HG02885 (cell line): ENCODE measurements at regions not wholly inside any gene's neighbourhood (a gene's known extent, or its start where the extent isn't known, plus 50 kb on each side); places are given as distances from the start of the nearest gene placed in this dataset.

Experiments used
- ATAC-seq: cut with Tn5 transposase; IDR thresholded peaks from one replicate; pipeline ENCODE4 v1.9.1; 2021; ENCODE audit warnings: mild to moderate bottlenecking; ENCODE audit not compliant: unreplicated experiment, poor library complexity

DNA sequence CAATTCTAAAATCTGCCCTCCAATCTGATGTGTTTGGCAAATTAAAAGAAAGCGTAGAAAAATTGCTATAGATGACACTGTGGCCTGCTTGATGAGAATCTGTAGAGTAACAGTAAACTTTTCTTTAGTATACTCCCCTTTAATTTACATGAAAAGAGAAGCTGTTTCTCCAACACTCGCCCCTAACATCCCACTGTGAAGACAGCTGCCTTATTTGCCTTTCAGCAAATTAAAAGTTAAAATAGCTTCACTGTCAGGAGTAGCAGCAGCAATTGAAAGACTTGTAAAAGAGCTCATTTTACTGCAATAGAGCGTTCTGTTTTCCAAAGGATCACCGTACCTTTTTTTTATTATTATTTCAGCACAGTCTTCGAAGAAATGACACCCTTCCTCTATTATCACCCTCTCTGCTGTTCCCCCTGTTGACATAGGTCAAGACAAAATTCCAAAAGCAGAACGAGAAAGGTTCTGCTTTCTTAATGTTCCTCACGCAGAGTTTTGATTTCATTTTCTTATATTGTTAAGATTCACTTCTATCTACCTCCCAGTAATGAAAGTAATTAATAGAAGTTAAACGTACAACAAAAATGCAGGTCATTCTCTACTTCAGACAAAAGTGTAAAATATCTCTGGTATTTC is 153.5 kb upstream of the USP15 start:
- no peak for ATAC-seq

DNA sequence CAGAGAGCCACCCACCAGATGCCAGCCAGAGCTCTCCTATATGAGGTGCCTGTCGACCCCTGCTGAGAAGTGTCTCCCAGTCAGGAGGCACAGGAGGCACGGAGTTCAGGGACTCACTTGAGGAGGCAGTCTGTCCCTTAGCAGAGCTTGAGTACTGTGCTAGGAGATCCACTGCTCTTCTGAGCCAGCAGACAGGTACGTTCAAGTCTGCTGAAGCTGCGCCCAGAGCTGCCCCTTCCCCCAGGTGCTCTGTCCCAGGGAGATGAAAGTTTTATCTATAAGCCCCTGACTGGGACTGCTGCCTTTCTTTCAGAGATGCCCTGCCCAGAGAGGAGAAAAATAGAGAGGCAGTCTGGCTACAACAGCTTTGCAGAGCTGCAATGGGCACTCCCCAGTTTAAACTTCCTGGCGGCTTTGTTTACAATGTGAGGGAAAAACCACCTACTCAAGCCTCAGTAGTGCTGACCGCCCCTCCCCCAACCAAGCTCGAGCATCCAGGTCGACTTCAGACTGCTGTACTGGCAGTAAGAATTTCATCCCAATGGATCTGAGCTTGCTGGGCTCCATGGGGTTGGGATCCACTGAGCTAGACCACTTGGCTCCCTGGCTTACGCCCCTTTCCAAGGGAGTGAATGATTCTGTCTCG is 146.7 kb upstream of the USP15 start:
- no peak for ATAC-seq

DNA sequence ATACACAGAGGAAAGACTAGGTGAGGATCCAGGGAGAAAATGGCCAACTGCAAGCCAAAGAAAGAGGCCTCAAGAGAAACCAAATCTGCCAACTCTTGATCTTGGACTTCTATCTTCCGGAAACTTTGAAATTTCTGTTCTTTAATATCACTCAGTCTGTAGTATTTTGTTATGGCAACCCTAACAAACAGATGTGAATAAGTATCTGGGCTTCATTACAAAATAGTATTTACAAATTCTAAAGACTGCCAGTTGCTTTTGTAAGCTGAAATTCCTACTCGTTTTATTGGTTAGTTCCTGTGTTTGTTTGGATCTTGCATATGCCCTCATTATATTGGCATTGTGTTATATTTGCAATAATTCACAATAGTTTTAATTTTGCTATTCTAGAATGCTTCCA is 143.2 kb upstream of the USP15 start:
- no peak for ATAC-seq

DNA sequence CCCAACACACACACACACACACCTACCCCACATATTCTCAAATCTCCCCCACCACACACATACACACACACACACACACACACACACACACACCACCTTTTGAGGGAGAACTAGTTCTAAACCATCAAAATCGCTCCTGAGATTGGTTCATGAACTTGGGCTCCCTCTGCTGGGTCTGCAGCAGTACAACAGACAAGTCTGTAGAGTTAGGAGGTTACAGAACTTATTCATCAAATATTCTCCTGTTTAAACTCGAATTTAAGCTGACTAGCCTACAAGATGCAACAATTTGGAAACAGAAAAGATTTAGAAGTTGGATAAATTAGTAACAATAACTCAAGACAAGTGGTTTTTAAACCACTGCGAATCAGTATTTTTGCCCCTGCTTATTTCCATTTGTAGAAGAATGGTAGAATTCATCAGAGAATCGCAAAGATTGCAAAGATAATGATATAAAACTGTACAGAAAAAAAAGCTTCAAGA is 136.4 kb upstream of the USP15 start:
- ATAC-seq, result peak; percentile 97

DNA sequence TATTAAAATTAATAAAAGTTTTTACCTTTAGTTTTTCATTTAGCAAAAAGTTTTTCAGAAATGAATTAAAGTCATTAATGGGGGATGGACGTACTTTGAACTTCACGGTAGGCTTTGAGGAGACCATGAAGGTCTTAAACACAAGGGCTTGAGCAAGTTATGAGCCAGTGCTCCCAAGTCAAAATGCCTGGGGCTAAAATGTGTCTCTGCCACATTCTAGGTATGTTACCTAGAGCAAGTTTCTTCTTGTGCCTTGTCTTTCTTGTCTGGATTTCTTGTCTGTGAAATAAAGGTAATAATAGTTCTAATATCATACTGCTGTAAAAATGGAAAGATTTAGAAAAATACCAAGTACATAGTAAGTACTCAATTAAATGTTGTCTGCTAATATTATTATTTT is 132.7 kb upstream of the USP15 start:
- ATAC-seq, result no peak

DNA sequence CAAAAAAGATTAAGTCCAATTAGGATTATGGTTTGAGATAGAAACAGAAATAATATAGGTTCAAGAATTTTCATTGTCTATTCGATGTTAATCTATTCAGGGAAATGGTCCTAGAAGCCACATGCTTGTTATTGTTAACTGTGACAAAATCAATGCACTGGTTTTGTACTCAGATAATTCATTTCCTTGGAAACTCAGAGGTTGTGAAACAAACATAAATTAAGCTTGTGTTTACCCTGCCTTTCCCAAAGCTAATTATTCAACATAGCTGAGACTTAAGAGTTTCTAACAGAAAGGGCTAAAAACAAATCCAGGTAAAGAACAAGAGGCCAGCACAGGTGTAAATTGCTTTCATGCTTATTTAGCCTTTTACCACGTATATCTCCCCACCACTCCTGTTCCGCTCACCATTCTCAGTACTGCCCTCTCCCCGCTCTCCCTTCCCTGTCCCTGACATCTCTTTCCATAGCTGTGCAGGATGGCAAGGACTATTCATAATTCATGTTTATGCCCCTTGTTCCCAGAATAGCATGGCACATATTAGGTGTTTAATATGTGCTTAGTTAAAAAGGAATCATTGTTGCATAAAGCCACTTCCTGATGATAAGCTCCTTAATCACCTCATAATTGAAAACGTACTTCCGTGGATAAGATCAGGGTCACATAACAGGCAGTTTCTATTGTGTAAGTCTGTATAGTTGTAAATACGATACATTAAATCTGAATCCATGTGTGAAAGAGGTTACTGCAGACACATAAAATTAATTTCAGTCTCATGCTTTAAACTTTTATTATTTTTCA is 131.8 kb upstream of the USP15 start:
- ATAC-seq, result no peak

DNA sequence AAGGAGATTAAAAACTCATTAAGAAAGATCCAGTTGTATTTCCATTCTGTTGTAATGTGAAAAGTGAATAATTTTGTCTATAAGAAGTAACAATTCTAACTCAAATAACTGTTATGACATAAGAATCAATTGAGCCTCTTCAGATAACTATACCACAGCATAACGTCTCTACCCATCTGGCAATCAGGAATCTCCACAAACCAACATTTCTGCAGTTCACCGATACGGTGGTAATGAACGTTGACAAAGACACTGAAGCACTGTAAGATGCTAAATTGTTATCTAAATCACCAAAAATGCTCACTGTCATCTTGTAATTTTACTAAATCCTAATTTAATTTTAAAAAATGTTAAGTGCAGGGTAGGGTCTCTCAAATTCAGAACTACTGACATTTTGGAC is 130.9 kb upstream of the USP15 start:
- no peak for ATAC-seq

DNA sequence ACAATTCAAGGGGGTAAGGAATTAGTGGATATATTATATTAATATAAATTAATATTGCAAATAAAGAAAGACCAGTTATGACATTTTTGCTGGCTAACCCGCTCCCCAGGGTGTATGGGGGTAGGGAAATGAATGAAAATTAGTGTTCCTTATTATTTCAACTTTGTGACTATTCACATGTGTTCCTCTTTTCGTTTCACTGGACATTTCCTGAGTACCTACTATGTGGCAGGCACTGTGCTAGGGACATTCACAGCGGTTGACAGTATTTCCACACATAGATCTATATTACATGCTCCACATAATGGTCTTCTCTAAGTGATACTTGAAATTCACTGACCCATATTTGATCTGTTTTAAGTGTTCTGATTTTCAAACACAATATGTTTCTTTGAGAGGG is 129.8 kb upstream of the USP15 start:
- ATAC-seq, result no peak

DNA sequence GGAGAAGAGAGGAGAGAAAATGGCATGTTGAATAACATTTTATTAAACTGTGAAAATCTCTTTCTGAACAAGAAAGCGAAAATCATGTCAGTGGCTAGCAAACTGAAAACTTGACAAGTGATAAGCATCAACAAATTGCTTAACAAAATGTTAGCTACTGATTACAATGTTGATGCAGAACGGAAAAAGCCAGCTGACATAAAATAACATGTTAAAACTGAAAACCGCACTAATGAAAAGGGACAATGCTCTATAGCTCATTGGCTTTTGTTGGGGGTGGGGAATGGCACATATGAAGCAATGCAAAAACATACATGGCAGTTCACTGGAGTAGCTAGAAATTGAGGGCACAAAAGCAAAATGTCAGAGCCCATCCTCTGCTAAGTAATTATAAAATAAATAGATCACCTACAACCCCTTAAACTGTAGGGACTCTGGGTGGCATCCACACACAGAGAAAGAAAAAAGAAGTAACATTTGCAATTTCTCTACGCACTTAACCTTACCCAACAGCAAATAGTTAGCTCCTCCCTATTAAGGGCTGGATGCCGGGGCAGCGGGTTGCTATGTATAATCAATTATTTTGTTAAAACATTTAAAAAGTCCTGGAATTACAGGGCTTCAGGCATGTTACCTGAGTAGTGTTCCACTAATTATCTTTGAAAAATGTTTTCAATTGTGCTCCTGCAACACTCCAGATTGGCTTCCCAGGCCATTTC is 129.2 kb upstream of the USP15 start:
- ATAC-seq, result no peak

DNA sequence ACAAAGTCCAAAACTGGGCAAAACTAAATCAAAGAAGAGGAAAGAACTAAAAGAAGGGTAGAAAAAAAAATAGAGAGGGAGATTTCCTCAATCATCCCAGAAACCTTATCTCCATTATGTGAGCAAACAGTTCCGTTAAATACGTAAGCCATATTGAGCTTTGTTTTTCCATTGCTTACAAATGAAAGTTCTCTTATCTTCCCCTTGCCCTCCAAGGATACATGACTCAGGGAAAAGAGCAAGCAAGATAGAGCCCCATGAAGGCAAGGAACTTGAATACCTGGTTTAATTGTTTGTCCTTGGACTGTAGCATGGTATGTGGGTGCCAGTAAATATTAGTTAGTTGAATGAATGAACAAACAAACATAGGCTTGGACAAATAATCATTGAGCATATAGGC is 126.8 kb upstream of the USP15 start:
- ATAC-seq, result no peak

DNA sequence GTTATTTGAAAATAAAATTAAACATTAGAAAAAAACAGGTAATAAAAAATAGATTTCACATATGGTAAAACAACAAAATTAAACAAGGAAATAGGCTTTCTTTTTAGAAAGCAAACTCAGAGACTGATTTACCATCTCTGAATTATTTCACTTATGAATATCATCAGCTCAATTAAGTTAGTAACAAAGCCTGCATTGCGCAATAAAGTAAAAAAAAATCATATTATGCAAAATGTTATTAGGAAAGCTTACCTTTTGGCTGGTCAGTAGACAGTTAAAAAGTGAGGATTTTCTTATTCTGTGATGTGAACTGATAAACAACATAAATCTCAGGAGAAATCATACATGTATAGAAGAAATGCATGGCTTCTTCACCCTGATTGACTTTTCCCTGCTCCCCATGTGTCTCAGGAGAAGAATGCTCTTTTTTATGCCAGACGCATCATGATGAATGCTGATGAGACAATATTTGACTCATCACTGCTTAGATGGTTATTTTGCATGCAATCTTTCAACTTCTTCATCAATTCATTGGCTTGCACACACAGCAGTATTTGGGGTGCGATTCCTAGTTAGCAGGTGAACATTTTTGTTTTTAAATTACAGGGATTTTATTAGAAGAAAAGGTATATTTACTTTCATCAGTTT is 124.5 kb upstream of the USP15 start:
- no peak for ATAC-seq

DNA sequence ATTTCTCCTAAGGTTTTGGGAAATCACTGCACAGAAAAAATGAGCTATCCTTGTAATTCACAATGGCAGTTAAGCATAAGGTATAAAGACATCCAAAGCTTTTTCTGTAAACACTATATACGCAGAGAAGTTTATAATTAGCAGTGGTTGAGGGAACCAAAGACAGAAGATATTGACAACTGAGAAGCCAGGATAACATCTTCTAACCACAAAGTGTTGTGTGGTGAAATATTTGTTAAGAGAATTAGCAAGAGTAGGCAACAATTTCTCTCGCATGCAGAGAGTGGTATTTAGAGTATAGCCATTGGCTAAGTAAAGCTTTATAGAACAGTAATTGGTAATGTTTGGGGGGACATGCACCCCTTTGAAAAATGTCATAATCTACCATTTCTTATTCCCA is 123.7 kb upstream of the USP15 start:
- ATAC-seq, result no peak

DNA sequence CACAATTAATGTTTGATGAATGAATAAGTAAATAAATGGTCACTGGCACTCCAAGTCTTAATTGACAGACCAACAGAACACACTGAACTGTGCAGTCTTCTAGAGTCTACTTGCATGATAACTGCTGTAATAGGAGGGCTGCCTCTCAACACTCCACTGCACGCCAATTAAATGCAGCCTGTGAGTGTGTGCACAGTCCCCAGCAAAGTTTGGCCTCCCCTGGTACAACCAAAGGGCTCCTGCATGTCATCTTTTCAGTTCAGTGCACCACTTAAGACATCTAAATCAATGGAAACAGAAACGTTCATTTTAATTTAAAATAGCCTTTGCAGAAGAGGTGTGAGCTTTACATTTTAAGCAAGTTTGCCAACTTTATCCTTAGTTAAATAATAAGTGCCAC is 121.7 kb upstream of the USP15 start:
- ATAC-seq, result no peak

DNA sequence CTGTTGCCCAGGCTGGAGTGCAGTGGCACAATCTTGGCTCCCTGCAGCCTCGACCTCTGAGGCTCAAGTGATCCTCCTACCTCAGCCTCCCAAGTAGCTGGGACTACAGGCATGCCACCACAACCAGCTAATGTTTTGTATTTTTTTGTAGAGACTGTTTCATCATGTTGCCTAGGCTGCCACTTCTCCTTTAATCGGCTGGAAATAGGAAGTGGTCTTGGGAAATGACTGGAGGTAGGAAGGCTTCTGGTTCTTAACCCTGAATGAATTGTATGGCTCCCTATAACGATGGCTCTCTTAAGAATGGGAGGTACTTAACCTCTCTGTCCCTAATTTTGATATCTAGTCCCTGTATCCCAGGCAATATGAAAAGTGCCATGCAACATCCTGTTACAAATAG is 113.9 kb upstream of the USP15 start:
- no peak for ATAC-seq

DNA sequence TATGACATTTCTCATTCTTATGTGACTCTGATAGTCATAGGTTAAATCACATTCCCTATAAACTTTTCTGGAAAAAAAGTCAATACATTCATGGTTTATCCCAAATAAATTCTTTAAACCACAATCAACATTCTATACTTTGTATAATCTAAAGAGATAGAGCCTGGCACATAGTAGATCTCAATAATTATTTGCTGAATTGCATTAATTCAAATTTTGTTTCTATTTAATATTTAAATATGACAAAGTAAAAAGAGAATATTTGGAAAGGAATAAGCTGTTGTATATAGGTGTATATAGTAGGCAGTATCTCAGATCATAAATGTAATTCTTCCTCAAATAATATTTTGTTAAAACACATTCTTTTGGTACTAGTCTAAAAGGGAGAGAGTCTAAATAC is 102.2 kb upstream of the USP15 start:
- ATAC-seq, result no peak

DNA sequence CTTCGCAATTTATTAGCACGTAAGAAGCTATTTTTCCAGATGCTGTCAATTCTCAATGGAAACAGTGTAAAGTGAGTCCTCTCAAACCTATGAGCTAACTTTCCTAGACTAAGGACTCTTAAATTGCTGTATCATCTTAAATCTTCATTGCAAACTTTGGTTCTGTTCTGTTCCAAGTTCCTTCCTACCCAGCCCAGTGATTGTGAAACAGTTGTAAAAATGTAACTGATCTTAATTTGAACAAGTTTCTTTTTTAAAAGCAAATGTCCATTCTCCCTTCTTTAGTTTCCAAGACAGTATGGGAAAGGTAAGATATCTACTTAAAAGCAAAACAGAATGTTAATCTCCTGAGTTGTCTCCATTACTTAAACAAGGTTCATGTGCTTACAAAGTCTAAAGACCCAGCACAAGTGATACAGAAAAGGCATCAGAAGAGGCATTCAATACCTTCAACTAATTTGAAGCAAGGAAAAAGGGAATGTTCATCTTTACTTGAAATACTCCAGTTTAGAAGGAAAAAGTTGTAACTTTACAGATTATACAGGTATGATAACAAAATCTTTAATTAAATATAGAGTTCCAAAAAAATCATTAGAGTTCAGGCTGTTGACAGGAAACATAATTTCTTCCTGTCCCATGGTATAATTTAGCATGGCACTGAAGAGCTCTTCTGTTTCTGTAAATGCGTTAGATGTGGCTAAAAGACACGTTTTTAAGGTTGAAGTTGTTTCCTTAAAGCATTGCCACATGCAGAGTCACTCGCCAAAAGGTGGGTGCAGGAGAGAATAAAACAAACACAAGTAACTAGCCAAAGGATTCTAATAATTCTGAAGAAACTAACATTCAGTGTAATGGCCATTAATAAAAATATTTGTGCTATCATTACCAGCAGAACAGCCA is 101.5 kb upstream of the USP15 start:
- ATAC-seq, result no peak

DNA sequence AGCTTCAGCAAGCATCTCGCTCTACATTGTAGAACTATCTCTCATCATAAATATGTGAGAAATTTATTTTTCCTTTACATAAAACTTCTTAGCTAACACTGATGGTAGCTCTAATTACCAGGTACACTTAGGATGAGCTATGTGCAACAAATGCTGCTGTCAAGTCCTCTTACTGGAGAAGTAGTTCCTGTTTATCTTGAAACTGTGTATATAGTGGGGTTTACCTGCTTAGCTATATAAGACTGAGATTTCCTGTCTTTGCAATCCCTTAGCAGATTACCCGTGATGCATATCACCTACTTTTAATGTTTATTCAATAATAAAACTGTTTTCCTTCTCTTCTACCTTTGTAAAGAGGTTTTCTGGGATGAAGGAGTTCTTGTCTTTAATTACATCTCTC is 98.0 kb upstream of the USP15 start:
- ATAC-seq, result no peak

DNA sequence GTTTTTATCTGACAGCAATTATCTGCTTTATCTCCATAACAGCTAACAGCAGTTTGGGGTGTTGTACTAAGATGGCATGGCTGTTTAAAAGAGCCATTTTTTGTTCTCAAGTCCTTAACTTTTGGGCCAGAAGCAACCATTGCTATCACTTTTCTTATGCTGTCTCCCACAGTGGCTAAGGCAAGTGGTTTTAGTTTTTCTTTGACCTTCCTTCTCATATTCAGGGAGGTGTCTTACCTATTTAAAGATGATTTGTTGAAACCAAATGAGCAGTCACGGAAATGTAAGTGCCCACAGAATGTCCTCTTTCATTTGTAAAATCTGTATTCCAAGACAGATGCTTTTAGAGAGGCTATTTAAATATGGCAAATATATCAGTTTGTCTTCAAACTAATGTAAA is 96.8 kb upstream of the USP15 start:
- ATAC-seq, result no peak

DNA sequence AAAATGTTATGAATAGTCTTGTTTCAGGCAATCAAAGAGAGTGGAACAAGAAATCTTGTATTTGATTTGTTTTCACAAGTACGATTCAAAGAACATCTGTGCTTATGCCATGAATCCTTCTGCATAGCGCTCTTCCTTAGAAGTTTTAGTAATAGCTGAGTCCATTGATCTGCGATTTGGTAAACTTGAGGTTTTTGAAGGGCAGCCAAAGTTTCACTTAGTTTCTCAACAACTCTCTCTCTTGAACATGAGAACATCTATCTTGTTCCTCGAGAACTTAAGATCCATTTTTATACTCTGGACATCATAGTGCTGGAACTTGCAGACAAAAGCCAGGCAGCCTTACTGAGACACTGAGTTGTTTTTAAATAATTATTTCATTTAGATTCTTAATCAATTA is 96.2 kb upstream of the USP15 start:
- no peak for ATAC-seq
